ENCODE measurements at regions not wholly inside any gene's neighbourhood (a gene's known extent, or its start where the extent isn't known, plus 50 kb on each side); places are given as distances from the start of the nearest gene placed in this dataset.

DNA sequence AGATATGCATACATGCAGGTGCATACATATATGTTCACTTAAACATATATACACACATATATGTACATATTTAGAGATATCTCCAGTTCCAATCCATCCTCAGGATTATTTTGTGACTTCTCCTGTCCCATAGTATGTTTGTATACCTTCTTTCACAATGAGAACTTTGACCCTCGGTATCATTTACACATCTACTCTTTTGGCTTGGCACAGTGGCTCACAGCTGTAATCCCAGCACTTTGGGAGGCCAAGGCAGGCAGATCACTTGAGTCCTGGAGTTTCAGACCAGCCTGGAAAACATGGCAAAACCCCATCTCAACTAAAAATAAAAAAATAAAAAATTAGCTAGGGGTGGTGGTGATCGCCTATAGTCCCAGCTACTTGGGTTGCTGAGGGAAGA, 148.1 kb upstream of the CCL2 start:
- no peak overlapping the region for H3K4me3 ChIP-seq (ENCODE audit: low read depth, low read length)
- TF ChIP-seq, protein P1, sequence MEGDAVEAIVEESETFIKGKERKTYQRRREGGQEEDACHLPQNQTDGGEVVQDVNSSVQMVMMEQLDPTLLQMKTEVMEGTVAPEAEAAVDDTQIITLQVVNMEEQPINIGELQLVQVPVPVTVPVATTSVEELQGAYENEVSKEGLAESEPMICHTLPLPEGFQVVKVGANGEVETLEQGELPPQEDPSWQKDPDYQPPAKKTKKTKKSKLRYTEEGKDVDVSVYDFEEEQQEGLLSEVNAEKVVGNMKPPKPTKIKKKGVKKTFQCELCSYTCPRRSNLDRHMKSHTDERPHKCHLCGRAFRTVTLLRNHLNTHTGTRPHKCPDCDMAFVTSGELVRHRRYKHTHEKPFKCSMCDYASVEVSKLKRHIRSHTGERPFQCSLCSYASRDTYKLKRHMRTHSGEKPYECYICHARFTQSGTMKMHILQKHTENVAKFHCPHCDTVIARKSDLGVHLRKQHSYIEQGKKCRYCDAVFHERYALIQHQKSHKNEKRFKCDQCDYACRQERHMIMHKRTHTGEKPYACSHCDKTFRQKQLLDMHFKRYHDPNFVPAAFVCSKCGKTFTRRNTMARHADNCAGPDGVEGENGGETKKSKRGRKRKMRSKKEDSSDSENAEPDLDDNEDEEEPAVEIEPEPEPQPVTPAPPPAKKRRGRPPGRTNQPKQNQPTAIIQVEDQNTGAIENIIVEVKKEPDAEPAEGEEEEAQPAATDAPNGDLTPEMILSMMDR (IDR thresholded peaks at IDR 0.05; ENCODE audit: insufficient read depth, low read depth, low read length, missing control alignments), result no peak
- no peak for DNase-seq (ENCODE audit: low read depth)

DNA sequence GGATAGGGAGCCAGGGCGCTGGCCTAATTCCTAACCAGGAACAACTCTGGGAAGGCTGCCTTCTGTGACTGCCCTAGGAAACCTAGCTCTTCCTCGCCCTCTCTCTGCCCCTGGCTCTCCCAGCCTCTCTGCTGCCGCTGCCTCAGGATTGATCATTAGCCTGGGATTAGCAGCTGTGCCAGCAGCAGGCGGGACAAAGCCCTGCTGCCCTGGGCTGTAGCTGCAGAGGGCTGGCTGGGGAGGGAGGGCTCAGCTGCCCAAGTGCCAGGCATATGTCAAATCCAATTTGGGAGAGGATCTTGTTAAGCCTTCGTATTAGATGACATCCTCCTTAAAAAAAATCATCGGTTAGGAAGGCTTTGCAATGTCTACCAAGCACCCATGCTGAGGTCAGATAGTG, 144.8 kb upstream of the CCL2 start:
- TF ChIP-seq, protein P1 (IDR thresholded peaks at IDR 0.05; ENCODE audit: insufficient read depth, low read depth, low read length, missing control alignments), result no peak
- no peak overlapping the region for H3K4me3 ChIP-seq (ENCODE audit: low read depth, low read length)
- no peak for DNase-seq (ENCODE audit: low read depth)

DNA sequence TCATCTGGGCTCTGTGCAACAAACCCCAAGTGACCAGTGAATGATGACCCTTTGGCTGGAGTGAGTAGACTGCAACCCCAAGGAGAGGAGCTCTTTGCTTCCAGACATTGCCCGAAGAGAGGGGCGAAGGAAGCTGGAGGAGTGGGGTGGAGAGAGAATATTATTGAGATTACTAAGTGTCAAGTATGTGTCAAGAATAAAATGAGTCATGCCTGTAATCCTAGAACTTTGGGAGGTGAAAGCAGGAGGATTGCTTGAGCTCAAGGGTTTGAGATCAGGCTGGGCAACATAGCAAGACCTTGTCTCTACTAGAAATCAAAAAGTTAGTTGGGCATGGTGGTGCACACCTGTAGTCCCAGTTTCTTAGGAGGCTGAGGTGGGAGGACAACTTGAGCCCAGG, 142.0 kb upstream of the CCL2 start:
- TF ChIP-seq, protein P1 (IDR thresholded peaks at IDR 0.05; ENCODE audit: insufficient read depth, low read depth, low read length, missing control alignments), result no peak
- no peak for DNase-seq (ENCODE audit: low read depth)
- no peak overlapping the region for H3K4me3 ChIP-seq (ENCODE audit: low read depth, low read length)

DNA sequence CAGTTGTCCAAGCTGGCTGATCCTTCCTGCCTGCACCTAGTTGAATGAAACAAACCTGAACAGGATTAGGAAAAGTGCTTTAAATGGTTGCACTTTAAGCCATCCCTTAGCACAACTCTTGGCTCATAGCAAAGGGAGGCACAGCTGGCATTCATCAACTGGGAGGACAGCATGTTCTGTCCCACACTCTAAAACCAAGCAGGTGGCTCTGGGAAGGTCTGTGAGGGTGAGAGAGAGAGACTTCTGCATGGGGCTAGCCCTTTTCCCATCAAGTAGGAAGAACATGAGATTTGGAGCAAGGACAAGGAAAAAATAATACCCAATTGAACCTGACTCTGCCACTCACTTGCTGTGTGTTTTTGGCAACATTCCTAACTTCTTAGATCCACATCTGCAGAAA, 140.9 kb upstream of the CCL2 start:
- no peak overlapping the region for H3K4me3 ChIP-seq (ENCODE audit: low read depth, low read length)
- TF ChIP-seq, protein P1 (IDR thresholded peaks at IDR 0.05; ENCODE audit: insufficient read depth, low read depth, low read length, missing control alignments), result no peak
- no peak for DNase-seq (ENCODE audit: low read depth)

DNA sequence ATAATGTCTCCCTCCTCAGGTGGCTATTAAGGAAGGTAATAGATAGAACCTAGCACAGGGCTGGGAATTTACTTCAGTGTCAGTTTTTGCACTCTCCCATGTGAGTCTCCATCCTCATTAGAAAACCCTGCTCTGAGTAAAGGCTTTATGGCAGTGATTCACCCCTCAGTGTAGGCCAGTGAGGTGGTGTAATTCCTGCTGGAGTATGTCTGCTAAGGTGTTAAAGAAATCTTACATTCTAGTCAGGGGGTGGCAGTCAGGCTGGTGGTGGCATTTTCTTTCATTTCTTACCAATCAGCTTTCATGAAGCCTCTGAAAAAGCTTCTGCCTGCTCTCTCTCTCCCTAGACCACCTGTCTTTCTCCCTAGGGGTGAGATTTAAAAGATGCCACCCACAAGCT, 138.8 kb upstream of the CCL2 start:
- H3K4me3 ChIP-seq (ENCODE audit: low read depth, low read length), result no peak overlapping the region
- no peak for DNase-seq (ENCODE audit: low read depth)
- TF ChIP-seq, protein P1 (IDR thresholded peaks at IDR 0.05; ENCODE audit: insufficient read depth, low read depth, low read length, missing control alignments), result no peak

DNA sequence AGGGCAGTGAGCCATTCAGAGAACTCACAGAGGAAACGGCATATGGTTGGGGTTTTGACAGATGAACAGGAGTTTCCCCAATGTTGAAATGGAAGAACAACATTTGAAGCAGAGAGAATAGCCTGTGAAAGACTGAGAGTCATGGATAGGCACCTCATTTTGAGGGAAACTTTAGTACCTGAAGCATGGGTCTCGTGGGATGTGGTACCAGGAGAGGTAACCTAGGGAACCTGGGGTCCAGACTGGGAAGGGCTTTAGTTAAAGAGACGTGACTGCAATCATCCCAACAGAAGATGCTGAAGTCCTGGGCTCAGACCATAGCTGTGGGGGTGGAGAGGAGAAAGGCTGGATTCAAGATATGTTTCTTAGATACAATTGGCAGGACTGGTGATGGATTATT, 137.8 kb upstream of the CCL2 start:
- no peak for DNase-seq (ENCODE audit: low read depth)
- H3K4me3 ChIP-seq (ENCODE audit: low read depth, low read length), result no peak overlapping the region
- TF ChIP-seq, protein P1 (IDR thresholded peaks at IDR 0.05; ENCODE audit: insufficient read depth, low read depth, low read length, missing control alignments), result no peak

DNA sequence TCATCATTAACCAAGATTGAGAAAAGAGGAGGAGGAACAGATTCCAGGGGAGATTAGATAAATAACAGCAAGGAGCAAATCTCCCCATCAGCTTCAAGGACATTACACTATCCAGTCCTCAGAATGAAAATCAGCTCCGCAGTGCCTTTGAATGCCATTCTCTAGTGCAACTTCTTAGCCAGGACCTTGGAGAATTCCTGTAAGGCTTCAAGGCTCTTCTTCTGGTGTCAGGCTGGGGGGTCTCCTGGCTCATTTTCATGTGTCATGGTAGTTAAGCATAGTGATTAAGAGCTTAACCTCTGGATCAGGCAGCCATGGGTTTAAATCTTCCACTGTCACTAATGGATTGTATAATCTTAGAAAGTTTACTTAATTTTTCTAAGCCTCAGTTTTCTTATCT, 137.3 kb upstream of the CCL2 start:
- TF ChIP-seq, protein P1 (IDR thresholded peaks at IDR 0.05; ENCODE audit: insufficient read depth, low read depth, low read length, missing control alignments), result no peak
- no peak overlapping the region for H3K4me3 ChIP-seq (ENCODE audit: low read depth, low read length)
- DNase-seq (ENCODE audit: low read depth), result no peak

Measured in GM12865 (cell line).